Right ventricle myocardium inferior (tissue), 1 donor: ENCODE measurements at regions not wholly inside any gene's neighbourhood (a gene's known extent, or its start where the extent isn't known, plus 50 kb on each side); places are given as distances from the start of the nearest gene placed in this dataset.
A peak's percentile ranks its signal among the peaks of the same experiment; 100 is the strongest.

Experiments
- ATAC-seq: fragments of 200-7000 bp; cut with Tn5 transposase; one replicate; pipeline ENCODE4 v1.9.1; 2020; ENCODE audit warnings: mild to moderate bottlenecking, moderate library complexity
- DNase-seq: peaks from one replicate; pipeline ENCODE4 v3.0.0; 2021; ENCODE audit errors: missing footprints
- intact Hi-C: fragments of 100-400 bp; cut with DNase I; formaldehyde crosslinking; loops from one replicate; pipeline ENCODE4 v1.11.0; 2022
- donor health status: DM: no; HTN: yes; CAD: no; lungs with severe emphysema.

DNA sequence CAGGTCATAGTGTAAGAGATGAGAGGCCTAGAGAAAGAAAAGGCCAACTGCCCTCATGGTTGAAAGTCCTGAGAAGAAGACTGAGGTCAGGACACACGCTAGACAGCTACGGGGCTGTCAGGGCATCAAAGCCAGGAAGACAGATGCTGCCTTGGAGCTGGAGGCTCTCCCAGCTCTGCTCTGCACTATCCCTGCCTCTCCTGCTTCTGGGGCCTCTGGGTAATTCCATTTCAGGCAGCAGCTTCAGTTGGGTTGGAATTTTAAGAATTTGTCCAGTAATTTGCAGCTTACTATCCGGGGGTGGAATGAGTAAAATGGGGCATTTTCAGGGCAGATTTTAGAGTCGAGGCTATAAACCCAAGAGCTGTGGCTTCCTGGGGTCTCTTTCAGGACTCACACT, 76.2 kb upstream of the CTAGE1 start:
- no peak for DNase-seq
- intact Hi-C loops: loop anchor here (5.0 kb wide), 1 partner anchor 53 kb away; no protein-coding TSS in a partner anchor
- ATAC-seq: no peak

GRCh38 chr18:22494771-22495170, 77.1 kb upstream of the CTAGE1 start:
- peak; percentile 88 for ATAC-seq
- intact Hi-C loops: loop anchor here (5.0 kb wide), 1 partner anchor 53 kb away; no protein-coding TSS in a partner anchor
- no peak for DNase-seq

GRCh38 chr18:22499421-22499820, 81.7 kb upstream of the CTAGE1 start:
- intact Hi-C loops: no loop called here
- DNase-seq (no peak), ATAC-seq (no peak)

- intact Hi-C loops: no loop called here
- peak; percentile 81 for DNase-seq
- ATAC-seq: peak; percentile 98
Observed at GRCh38 chr18:22503803-22504202, 86.1 kb upstream of the CTAGE1 start.

DNA sequence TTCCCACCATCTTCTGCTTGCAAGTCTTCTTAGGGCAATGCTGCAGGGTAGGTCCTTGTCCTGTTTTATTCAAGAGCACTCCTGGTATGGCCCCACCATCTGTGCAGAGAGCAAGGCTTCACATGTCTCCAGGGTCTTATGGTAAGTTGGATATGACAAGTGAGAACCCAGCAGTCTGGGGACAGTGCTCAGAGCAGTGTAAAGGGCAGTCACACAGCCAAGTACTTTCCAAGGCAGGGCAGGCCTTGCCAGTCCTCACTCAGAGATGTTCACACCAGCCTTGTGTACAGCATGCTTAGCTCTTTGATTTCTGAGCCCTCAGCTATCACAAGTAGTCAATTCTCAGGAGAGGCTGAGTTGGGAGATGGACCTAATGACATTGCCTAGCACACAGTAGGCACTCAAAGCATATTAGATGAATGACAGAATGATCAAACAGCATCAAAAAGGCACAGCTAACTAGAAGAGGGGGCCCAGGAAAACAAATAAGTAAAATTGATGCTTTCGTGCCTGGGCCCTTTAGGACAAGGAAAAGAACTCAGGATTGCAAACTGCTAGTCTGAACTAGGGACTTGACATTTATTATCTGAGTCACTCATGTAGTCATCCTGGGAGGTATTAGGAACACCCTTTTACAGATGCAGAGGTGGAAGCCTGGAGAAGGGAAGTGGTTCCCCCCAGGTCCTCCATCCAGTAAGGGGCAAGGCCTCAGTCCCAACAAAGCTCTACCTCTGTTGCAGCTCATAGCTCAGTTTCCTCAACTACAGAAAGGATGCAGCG, 86.7 kb upstream of the CTAGE1 start:
- no peak for DNase-seq
- intact Hi-C loops: no loop called here

DNA sequence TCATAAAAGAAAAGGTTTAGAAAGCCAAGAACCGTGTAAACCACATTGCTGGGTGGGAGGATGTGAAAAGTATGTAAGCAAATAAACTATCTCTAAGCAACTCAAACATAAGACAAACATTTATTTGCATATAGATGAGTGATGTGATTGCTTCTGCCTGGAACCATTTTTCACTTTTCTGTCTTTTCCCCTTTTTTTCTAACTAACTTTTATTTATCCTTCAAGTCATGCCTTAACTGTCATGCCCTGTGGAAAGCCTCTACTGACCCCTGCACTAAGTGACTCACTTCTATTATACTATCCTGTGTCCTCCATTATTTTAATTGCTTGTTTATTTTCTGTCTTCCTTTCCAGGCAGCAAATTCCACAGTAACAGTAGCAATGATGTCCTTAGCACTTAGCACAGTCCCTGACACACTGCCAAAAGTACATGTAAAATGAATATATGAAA, 87.5 kb upstream of the CTAGE1 start:
- no peak for ATAC-seq
- intact Hi-C loops: no loop called here

More for the DNA sequence above, 86.7 kb upstream of the CTAGE1 start:
- ATAC-seq: peak; percentile 41

DNA sequence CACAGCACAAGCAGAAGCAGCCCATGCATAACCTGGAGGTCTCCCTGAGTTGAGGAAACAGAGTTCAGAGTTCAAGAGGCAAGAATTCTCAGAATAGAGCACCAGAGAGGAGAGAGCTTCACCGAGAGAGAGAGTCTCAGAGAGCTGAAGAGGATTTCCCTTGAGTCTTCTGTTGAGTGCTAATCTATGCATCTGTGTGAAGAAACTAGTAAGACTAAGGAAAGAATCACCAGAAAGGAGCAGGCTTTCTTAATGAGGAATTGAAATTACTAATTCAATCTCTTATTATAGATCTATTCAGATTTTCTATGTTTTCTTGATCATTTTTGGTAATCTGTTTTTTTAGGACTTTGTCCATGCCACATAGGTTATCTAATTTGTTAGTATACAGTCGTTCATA, 89.3 kb upstream of the CTAGE1 start:
- intact Hi-C loops: no loop called here
- DNase-seq: no peak
- no peak for ATAC-seq

More for the DNA sequence above, 87.5 kb upstream of the CTAGE1 start:
- DNase-seq: no peak

- intact Hi-C loops: no loop called here
- DNase-seq: no peak
- ATAC-seq: no peak
Observed at GRCh38 chr18:22509423-22509822, 91.7 kb upstream of the CTAGE1 start.

GRCh38 chr18:22510697-22511096, 93.0 kb upstream of the CTAGE1 start:
- no peak for ATAC-seq
- intact Hi-C loops: no loop called here

GRCh38 chr18:22513721-22514481, 96.2 kb upstream of the CTAGE1 start:
- ATAC-seq (no peak), DNase-seq (no peak)
- intact Hi-C loops: no loop called here

More at GRCh38 chr18:22510697-22511096, 93.0 kb upstream of the CTAGE1 start:
- DNase-seq: no peak

DNA sequence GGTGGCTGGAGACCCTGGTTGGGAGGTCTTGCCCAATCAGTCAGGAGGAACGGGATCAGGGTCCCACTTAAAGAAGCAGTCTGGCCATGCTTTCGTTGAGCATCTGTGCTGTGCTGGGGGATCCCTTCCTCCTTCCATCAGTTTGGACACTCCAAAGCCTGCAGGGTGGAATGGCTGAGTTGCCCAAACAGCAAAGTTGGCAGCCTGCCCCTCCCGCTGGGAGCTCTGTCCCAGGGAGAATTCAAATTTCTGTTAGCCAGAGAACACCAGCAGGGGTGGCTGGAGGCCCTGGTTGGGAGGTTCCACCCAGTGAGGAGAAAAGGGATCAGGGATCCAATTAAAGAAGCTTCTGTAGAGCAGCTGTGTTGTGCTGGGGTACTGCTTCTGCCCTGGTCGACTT, 96.9 kb upstream of the CTAGE1 start:
- no peak for DNase-seq
- ATAC-seq: no peak
- intact Hi-C loops: no loop called here

- no peak for ATAC-seq
- intact Hi-C loops: no loop called here
- DNase-seq: no peak
Observed at GRCh38 chr18:22515250-22515649, 97.5 kb upstream of the CTAGE1 start.

DNA sequence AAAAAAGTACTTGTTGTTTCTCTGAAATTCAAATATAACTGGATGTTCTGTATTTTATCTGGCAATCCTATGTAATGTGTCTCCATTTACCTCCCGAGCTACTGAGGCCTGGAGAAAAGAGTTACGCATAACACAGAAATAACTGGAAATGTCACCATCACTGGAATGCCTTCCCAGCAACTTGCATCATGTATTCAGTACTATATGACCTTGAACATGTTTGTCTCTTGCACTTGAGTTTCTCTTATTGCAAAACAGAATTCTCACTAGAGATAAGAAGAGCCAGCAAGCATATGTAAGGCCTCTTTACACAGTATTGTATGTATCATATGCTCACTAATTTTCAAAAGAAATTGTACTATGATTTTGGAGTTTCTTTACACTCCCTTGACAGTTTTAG, 99.6 kb upstream of the CTAGE1 start:
- intact Hi-C loops: no loop called here
- ATAC-seq (no peak), DNase-seq (no peak)

DNA sequence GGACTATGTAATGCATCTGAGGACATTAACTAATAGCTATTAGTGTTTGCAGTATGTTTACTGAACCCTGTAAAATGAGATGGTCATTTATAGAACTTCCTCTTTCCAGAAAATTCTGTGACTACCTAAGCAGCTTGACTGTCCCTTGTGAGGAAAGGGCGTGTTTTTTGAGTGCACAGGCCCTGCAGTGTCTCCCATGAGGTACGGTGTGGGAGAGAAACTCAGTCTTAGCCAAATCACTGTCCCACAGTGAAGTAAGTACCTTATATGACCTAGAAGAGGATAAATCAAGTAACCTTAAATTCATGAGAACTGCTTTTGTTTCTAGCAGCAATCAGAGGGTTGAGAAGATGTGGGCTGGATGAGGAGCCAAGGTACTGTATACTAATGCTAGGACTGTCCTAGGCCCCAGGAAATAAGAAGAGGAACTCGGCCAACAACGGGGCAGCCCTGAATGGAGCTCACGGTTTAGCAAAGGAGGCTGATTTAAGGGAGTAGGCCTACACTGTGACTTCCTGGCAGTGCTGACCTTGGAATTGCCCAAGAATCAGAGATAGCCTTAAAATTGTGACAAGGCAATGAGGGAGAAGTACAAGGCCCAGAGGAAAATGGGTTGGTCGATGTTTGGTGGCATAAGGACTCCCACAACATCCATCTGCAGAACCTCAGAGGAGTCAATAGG, 103.5 kb upstream of the CTAGE1 start:
- ATAC-seq (peak; percentile 82), DNase-seq (no peak)
- intact Hi-C loops: no loop called here

- no peak for DNase-seq
- no peak for ATAC-seq
- intact Hi-C loops: no loop called here
Observed at GRCh38 chr18:22523481-22523880, 105.8 kb upstream of the CTAGE1 start.

- ATAC-seq (no peak), DNase-seq (no peak)
- intact Hi-C loops: loop anchor here (5.0 kb wide), 1 partner anchor 37 kb away; no protein-coding TSS in a partner anchor
Observed at GRCh38 chr18:22524783-22525182, 107.1 kb upstream of the CTAGE1 start.

DNA sequence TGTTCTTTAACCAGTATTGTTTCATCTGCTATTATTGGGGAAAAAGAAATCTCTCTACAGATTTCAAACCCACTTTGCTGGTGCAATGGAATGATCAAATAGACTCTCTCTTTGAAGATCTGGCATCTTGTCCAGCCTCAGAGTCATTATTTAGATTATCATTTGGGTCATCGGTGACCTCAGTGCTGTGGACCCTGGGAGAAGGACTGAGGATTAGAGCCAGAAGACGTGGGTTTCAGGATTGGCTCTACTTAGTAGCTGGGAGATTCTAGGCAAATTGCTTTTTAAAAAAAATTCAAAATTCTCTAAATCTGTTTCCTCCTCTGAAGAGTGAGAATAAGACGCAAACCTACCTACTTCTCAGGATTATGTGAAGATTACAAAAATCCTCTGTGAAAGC, 107.6 kb upstream of the CTAGE1 start:
- intact Hi-C loops: loop anchor here (5.0 kb wide), 1 partner anchor 38 kb away; no protein-coding TSS in a partner anchor
- no peak for ATAC-seq

GRCh38 chr18:22525883-22526282, 108.2 kb upstream of the CTAGE1 start:
- DNase-seq (no peak), ATAC-seq (no peak)
- intact Hi-C loops: loop anchor here (5.0 kb wide), 1 partner anchor 39 kb away; no protein-coding TSS in a partner anchor

More for the DNA sequence above, 107.6 kb upstream of the CTAGE1 start:
- no peak for DNase-seq

GRCh38 chr18:22528291-22528690, 110.6 kb upstream of the CTAGE1 start:
- DNase-seq (no peak), ATAC-seq (no peak)
- intact Hi-C loops: loop anchor here (5.0 kb wide), 1 partner anchor 41 kb away; no protein-coding TSS in a partner anchor
